ENCODE measurements at regions not wholly inside any gene's neighbourhood (a gene's known extent, or its start where the extent isn't known, plus 50 kb on each side); places are given as distances from the start of the nearest gene placed in this dataset.
"Not testable (repeated sequence)": the region's sequence is repeated elsewhere in the genome, so short reads cannot be mapped to it uniquely, and the experiment has no call there.

DNA sequence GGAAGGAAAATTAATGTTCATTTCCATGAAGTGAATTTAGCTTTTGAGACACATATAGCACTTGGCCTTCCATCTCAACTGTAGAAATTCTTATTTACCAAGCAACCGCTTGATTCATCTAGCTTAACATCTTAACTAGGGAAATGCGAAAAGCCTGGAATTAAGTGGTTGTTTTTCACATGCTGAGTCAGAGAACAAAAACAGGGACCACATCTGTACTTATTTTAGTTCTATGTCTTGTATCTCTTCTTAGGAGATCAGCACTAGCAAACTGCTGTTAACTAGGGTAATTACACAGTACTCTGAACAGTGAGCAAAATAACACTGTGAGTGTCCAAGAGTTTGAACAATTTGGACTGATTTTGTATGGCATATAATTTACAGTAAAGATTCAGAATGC is 590.9 kb upstream of the NRSN1 start:
- Histone ChIP-seq H3K9ac (ENCODE audit: low read length in 3 of 3) (no peak overlapping the region), H3K27ac (ENCODE audit: low read depth in 2 of 2, low read length in 2 of 2) (no peak overlapping the region), H3K27me3 (ENCODE audit: control insufficient read depth, insufficient read depth, low read length) (no peaks in the 10 kb centered on the region), H3K9me3 (ENCODE audit: control insufficient read depth in 2 of 3, insufficient read depth in 1 of 3, low read length in 3 of 3) (no peaks in the 10 kb centered on the region), H3K36me3 (ENCODE audit: control insufficient read depth in 2 of 3, insufficient read depth in 3 of 3, low read length in 3 of 3) (no peaks in the 10 kb centered on the region), H3K4me1 (ENCODE audit: control insufficient read depth in 2 of 3, insufficient read depth in 2 of 3, low read depth in 1 of 3, low read length in 3 of 3) (peaks cover 0 to 3% (median 0%) of the 10 kb centered on the region in 3 donors), H3K4me3 (ENCODE audit: low read length in 3 of 3) (no peak overlapping the region)
- DNase-seq, result no peak
- FAIRE-seq, result no peak
- TF ChIP-seq, protein P1, sequence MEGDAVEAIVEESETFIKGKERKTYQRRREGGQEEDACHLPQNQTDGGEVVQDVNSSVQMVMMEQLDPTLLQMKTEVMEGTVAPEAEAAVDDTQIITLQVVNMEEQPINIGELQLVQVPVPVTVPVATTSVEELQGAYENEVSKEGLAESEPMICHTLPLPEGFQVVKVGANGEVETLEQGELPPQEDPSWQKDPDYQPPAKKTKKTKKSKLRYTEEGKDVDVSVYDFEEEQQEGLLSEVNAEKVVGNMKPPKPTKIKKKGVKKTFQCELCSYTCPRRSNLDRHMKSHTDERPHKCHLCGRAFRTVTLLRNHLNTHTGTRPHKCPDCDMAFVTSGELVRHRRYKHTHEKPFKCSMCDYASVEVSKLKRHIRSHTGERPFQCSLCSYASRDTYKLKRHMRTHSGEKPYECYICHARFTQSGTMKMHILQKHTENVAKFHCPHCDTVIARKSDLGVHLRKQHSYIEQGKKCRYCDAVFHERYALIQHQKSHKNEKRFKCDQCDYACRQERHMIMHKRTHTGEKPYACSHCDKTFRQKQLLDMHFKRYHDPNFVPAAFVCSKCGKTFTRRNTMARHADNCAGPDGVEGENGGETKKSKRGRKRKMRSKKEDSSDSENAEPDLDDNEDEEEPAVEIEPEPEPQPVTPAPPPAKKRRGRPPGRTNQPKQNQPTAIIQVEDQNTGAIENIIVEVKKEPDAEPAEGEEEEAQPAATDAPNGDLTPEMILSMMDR (IDR thresholded peaks at IDR 0.05; ENCODE audit: borderline replicate concordance, extremely low read depth, insufficient read depth), result no peak
- intact Hi-C loops (cut with DNase I), result no loop called here

DNA sequence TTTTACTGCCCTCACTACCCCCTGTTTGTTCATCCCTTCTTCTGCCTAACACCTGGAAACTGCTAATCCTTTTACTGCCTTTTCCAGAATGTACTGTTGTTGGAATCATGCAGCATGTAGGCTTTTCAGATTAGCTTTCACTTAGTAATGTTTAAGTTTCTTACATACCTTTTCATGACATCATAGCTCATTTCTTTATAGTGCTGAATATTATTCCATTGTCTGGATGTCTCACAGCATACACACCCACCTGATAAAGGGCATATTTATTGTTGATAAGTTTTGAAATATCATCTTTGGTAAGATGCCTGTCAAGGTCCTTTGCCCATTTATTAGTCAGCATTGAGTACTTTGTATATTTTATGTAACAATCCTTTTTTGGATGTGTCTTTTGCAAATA is 588.2 kb upstream of the NRSN1 start:
- Histone ChIP-seq H3K4me1 (ENCODE audit: control insufficient read depth in 2 of 3, insufficient read depth in 2 of 3, low read depth in 1 of 3, low read length in 3 of 3) (peaks cover 0 to 3% (median 0%) of the 10 kb centered on the region in 3 donors), H3K9ac (ENCODE audit: low read length in 3 of 3) (no peak overlapping the region), H3K27me3 (ENCODE audit: control insufficient read depth, insufficient read depth, low read length) (no peaks in the 10 kb centered on the region), H3K27ac (ENCODE audit: low read depth in 2 of 2, low read length in 2 of 2) (no peak overlapping the region), H3K36me3 (ENCODE audit: control insufficient read depth in 2 of 3, insufficient read depth in 3 of 3, low read length in 3 of 3) (no peaks in the 10 kb centered on the region), H3K4me3 (ENCODE audit: low read length in 3 of 3) (no peak overlapping the region), H3K9me3 (ENCODE audit: control insufficient read depth in 2 of 3, insufficient read depth in 1 of 3, low read length in 3 of 3) (no peaks in the 10 kb centered on the region)
- intact Hi-C loops (cut with DNase I), result no loop called here
- DNase-seq, result no peak
- TF ChIP-seq, protein P1 (IDR thresholded peaks at IDR 0.05; ENCODE audit: borderline replicate concordance, extremely low read depth, insufficient read depth), result no peak
- FAIRE-seq, result no peak

DNA sequence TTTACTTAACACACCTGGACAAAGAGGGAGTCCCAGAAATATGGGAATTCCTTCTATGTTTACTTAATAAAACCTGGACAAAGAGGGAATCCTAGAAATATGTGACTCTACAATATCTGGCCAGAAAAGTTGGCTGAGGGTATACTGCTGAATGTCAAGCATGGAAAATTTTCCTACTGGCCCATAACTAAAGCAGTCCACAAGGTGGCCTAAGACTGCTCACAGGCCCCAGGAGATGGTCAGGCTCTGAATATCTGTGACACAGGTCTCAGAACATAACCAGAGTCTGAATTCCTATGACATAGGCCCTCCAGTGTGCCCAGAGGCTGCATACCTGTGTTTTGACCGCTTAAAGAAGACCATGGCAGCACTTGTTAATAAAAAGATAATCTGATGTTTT is 578.2 kb upstream of the NRSN1 start:
- no peak for FAIRE-seq
- peak in 1 of 5 donors; percentile 23 for DNase-seq
- Histone ChIP-seq H3K36me3 (ENCODE audit: control insufficient read depth in 2 of 3, insufficient read depth in 3 of 3, low read length in 3 of 3) (no peaks in the 10 kb centered on the region), H3K27me3 (ENCODE audit: control insufficient read depth, insufficient read depth, low read length) (no peaks in the 10 kb centered on the region), H3K9me3 (ENCODE audit: control insufficient read depth in 2 of 3, insufficient read depth in 1 of 3, low read length in 3 of 3) (no peaks in the 10 kb centered on the region), H3K9ac (ENCODE audit: low read length in 3 of 3) (no peak overlapping the region), H3K4me1 (ENCODE audit: control insufficient read depth in 2 of 3, insufficient read depth in 2 of 3, low read depth in 1 of 3, low read length in 3 of 3) (peaks cover 0 to 9% (median 0%) of the 10 kb centered on the region in 3 donors), H3K27ac (ENCODE audit: low read depth in 2 of 2, low read length in 2 of 2) (no peak overlapping the region), H3K4me3 (ENCODE audit: low read length in 3 of 3) (no peak overlapping the region)
- intact Hi-C loops (cut with DNase I), result no loop called here
- TF ChIP-seq, protein P1 (IDR thresholded peaks at IDR 0.05; ENCODE audit: borderline replicate concordance, extremely low read depth, insufficient read depth), result peak; percentile 33

DNA sequence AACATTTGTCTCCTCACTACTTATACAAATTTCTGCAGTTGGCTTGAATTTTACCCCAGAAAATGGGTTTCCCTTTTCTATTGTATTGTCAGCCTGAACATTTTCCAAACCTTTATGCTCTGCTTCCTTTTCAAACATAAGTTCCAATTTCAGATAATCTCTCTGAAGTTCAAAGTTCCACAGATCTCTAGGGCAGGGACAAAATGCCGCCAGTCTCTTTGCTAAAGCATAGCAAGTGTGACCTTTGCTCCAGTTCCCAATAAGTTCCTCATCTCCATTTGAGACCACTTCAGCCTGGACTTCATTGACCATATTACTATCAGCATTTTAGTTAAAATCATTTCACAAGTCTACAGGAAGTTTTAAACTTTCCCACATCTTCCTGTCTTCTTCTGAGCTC is 571.1 kb upstream of the NRSN1 start:
- intact Hi-C loops (cut with DNase I); H3K36me3 ChIP-seq (ENCODE audit: control insufficient read depth in 2 of 3, insufficient read depth in 3 of 3, low read length in 3 of 3); H3K9me3 ChIP-seq (ENCODE audit: control insufficient read depth in 2 of 3, insufficient read depth in 1 of 3, low read length in 3 of 3); H3K9ac ChIP-seq (ENCODE audit: low read length in 3 of 3); DNase-seq; H3K27me3 ChIP-seq (ENCODE audit: control insufficient read depth, insufficient read depth, low read length); FAIRE-seq; H3K4me1 ChIP-seq (ENCODE audit: control insufficient read depth in 2 of 3, insufficient read depth in 2 of 3, low read depth in 1 of 3, low read length in 3 of 3); H3K4me3 ChIP-seq (ENCODE audit: low read length in 3 of 3); H3K27ac ChIP-seq (ENCODE audit: low read depth in 2 of 2, low read length in 2 of 2): not testable (repeated sequence)
